DOHH2 (cell line): ENCODE measurements at regions not wholly inside any gene's neighbourhood (a gene's known extent, or its start where the extent isn't known, plus 50 kb on each side); places are given as distances from the start of the nearest gene placed in this dataset.

Experiments used
- H3F3A ChIP-seq: fragments of 200-600 bp; sonication (generic), shearing (Covaris generic); 2 replicates; pipeline ENCODE4 v1.6.0; 2016; ENCODE audit warnings: antibody characterized with exemption, mild to moderate bottlenecking; ENCODE audit not compliant: control insufficient read depth, insufficient read depth
- H3K27ac ChIP-seq: fragments of 200-600 bp; sonication (generic); 2 replicates; pipeline ENCODE4 v1.5.1; 2014; ENCODE audit warnings: low read depth, mild to moderate bottlenecking, low read length, moderate library complexity
- H3K27me3 ChIP-seq: fragments of 200-600 bp; sonication (generic); 2 replicates; pipeline ENCODE4 v1.6.1; 2014; ENCODE audit warnings: mild to moderate bottlenecking, low read length, mixed read lengths; ENCODE audit not compliant: control insufficient read depth
- H3K36me3 ChIP-seq: fragments of 200-600 bp; sonication (generic); 2 replicates; pipeline ENCODE4 v1.6.1; 2014; ENCODE audit warnings: mild to moderate bottlenecking, low read length, moderate library complexity, mixed read lengths; ENCODE audit not compliant: control insufficient read depth
- H3K4me1 ChIP-seq: fragments of 200-600 bp; sonication (generic); 2 replicates; pipeline ENCODE4 v1.6.1; 2014; ENCODE audit warnings: mild to moderate bottlenecking, low read length, mixed read lengths; ENCODE audit not compliant: control insufficient read depth
- H3K4me2 ChIP-seq: fragments of 200-600 bp; sonication (generic); 2 replicates; pipeline ENCODE4 v1.6.0; 2014; ENCODE audit warnings: mild to moderate bottlenecking, low read length, moderate library complexity
- H3K4me3 ChIP-seq: fragments of 200-600 bp; sonication (generic); 2 replicates; pipeline ENCODE4 v1.5.1; 2014; ENCODE audit warnings: mild to moderate bottlenecking, low read length, mixed read lengths
- H3K79me2 ChIP-seq: fragments of 200-600 bp; sonication (generic); 2 replicates; pipeline ENCODE4 v1.6.1; 2014; ENCODE audit warnings: mild to moderate bottlenecking, low read length, mixed read lengths; ENCODE audit not compliant: control insufficient read depth
- H3K9me2 ChIP-seq: fragments of 200-600 bp; sonication (generic); replicated peaks from 2 replicates; pipeline ENCODE4 v1.6.1; 2014; ENCODE audit warnings: mild to moderate bottlenecking, low read length, mixed read lengths; ENCODE audit not compliant: control insufficient read depth
- H3K9me3 ChIP-seq: fragments of 200-600 bp; sonication (generic); 2 replicates; pipeline ENCODE4 v1.6.1; 2014; ENCODE audit warnings: antibody characterized with exemption, low read length, mixed read lengths; ENCODE audit not compliant: control insufficient read depth, insufficient read depth
- H4K20me1 ChIP-seq: fragments of 200-600 bp; sonication (generic); 2 replicates; pipeline ENCODE4 v1.6.0; 2014; ENCODE audit warnings: low read depth, mild to moderate bottlenecking, antibody characterized with exemption, low read length, moderate library complexity; ENCODE audit not compliant: control insufficient read depth, insufficient read depth
- CTCF ChIP-seq: fragments of 200-600 bp; sonication (generic); IDR thresholded peaks from one replicate; pipeline ENCODE4 v1.5.1; 2014; ENCODE audit warnings: antibody characterized with exemption, mild to moderate bottlenecking, low read depth, low read length; ENCODE audit not compliant: poor library complexity, severe bottlenecking
- EZH2phosphoT487 ChIP-seq: fragments of 200-600 bp; sonication (generic); IDR thresholded peaks from 2 replicates; pipeline ENCODE4 v1.6.1; 2017; ENCODE audit warnings: borderline replicate concordance, mild to moderate bottlenecking, antibody characterized with exemption, low read length, moderate library complexity, mixed read lengths

- no peaks in the 10 kb centered on the region for H3K9me2 ChIP-seq
- no peaks in the 10 kb centered on the region for H3F3A ChIP-seq
- no peaks in the 10 kb centered on the region; the same call in 1 of the 2 replicates for H3K36me3 ChIP-seq
- no peaks in the 10 kb centered on the region for H4K20me1 ChIP-seq
- peaks cover 80% of the 10 kb centered on the region for H3K4me1 ChIP-seq
- no peaks in the 10 kb centered on the region for H3K79me2 ChIP-seq
- H3K27me3 ChIP-seq: no peaks in the 10 kb centered on the region
- no peak overlapping the region for H3K27ac ChIP-seq
- no peak overlapping the region for H3K4me3 ChIP-seq
- H3K9me3 ChIP-seq: peaks cover 3% of the 10 kb centered on the region; the same call in 1 of the 2 replicates
- no peak overlapping the region for H3K4me2 ChIP-seq
- no peak for TF ChIP-seq EZH2phosphoT487
- TF ChIP-seq CTCF: no peak
Measured at GRCh38 chr16:13348416-13348815, 447.0 kb downstream of the SHISA9 start.

- no peak for TF ChIP-seq CTCF
- TF ChIP-seq EZH2phosphoT487: no peak
- H3K4me3 ChIP-seq: no peak overlapping the region
- H4K20me1 ChIP-seq: no peaks in the 10 kb centered on the region
- H3F3A ChIP-seq: no peaks in the 10 kb centered on the region
- no peaks in the 10 kb centered on the region; the same call in 1 of the 2 replicates for H3K36me3 ChIP-seq
- H3K9me3 ChIP-seq: peaks cover 3% of the 10 kb centered on the region; the same call in 1 of the 2 replicates
- H3K4me2 ChIP-seq: no peak overlapping the region
- no peaks in the 10 kb centered on the region for H3K9me2 ChIP-seq
- no peak overlapping the region for H3K27ac ChIP-seq
- H3K4me1 ChIP-seq: peaks cover 64% of the 10 kb centered on the region
- H3K79me2 ChIP-seq: no peaks in the 10 kb centered on the region
- H3K27me3 ChIP-seq: no peaks in the 10 kb centered on the region
Measured at GRCh38 chr16:13350000-13350399, 448.6 kb downstream of the SHISA9 start.

- Histone ChIP-seq H3K27me3 (no peaks in the 10 kb centered on the region), H3K4me3 (no peak overlapping the region), H3K9me2 (no peaks in the 10 kb centered on the region), H4K20me1 (no peaks in the 10 kb centered on the region), H3F3A (no peaks in the 10 kb centered on the region), H3K4me2 (no peak overlapping the region), H3K36me3 (no peaks in the 10 kb centered on the region; the same call in 1 of the 2 replicates), H3K79me2 (no peaks in the 10 kb centered on the region), H3K9me3 (peaks cover 3% of the 10 kb centered on the region; the same call in 1 of the 2 replicates), H3K27ac (no peak overlapping the region), H3K4me1 (peaks cover 53% of the 10 kb centered on the region)
- no peak for TF ChIP-seq EZH2phosphoT487
- TF ChIP-seq CTCF: no peak
Measured at GRCh38 chr16:13351181-13351580, 449.8 kb downstream of the SHISA9 start.
